ENCODE measurements at regions not wholly inside any gene's neighbourhood (a gene's known extent, or its start where the extent isn't known, plus 50 kb on each side); places are given as distances from the start of the nearest gene placed in this dataset.

GRCh38 chr18:78620326-78620725 lies 359.3 kb upstream of the SALL3 start:
- Histone ChIP-seq H3K27me3 (ENCODE audit: low read depth, low read length) (no peaks in the 10 kb centered on the region), H3K4me3 (ENCODE audit: low read length) (no peak overlapping the region), H4K20me1 (ENCODE audit: insufficient read depth, low read length) (no peaks in the 10 kb centered on the region), H3K9ac (ENCODE audit: low read length) (no peak overlapping the region), H2AFZ (ENCODE audit: low read depth, low read length) (no peak overlapping the region), H3K27ac (ENCODE audit: low read length) (no peak overlapping the region), H3K36me3 (replicated peaks; ENCODE audit: low read depth, low read length) (no peaks in the 10 kb centered on the region), H3K9me3 (ENCODE audit: insufficient read depth, low read length) (no peaks in the 10 kb centered on the region), H3K4me1 (ENCODE audit: low read length) (no peaks in the 10 kb centered on the region), H3K4me2 (ENCODE audit: low read length) (no peak overlapping the region), H3K79me2 (ENCODE audit: low read length) (no peaks in the 10 kb centered on the region)
- TF ChIP-seq EZH2phosphoT487 (IDR thresholded peaks at IDR 0.05; ENCODE audit: low read depth), result no peak
- TF ChIP-seq, protein P1, sequence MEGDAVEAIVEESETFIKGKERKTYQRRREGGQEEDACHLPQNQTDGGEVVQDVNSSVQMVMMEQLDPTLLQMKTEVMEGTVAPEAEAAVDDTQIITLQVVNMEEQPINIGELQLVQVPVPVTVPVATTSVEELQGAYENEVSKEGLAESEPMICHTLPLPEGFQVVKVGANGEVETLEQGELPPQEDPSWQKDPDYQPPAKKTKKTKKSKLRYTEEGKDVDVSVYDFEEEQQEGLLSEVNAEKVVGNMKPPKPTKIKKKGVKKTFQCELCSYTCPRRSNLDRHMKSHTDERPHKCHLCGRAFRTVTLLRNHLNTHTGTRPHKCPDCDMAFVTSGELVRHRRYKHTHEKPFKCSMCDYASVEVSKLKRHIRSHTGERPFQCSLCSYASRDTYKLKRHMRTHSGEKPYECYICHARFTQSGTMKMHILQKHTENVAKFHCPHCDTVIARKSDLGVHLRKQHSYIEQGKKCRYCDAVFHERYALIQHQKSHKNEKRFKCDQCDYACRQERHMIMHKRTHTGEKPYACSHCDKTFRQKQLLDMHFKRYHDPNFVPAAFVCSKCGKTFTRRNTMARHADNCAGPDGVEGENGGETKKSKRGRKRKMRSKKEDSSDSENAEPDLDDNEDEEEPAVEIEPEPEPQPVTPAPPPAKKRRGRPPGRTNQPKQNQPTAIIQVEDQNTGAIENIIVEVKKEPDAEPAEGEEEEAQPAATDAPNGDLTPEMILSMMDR (IDR thresholded peaks at IDR 0.05; ENCODE audit: low read depth, low read length), result no peak

DNA sequence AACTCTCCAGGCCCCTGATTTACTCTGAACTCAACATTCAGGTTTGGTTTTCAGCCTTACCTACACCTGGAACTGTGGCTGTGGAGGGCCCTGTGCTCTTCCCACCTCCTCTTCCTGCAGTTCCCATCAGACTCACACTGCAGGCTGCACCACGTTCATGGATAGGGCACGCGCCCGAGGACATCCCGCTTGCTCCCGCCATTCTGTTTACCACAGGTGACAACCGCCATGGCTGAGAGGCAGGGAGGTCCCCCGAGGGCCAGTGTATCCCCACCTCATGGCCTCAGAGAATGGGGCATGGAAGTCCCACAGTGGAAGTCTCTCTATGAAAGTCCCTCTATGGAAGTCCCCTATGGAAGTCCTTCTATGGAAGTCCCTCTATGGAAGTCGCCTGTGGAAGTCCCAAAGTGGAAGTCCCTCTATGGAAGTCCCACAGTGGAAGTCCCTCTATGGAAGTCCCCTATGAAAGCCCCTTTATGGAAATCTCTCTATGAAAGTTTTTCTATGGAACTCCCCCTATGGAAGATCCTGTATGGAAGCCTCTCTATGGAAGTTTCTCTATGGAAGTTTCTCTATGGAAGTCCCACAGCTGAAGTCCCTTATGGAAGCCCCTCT lies 358.4 kb upstream of the SALL3 start:
- H2AFZ ChIP-seq (ENCODE audit: low read depth, low read length), result no peak overlapping the region
- no peak overlapping the region for H3K4me3 ChIP-seq (ENCODE audit: low read length)
- no peak overlapping the region for H3K27ac ChIP-seq (ENCODE audit: low read length)
- H3K4me2 ChIP-seq (ENCODE audit: low read length), result no peak overlapping the region
- H3K4me1 ChIP-seq (ENCODE audit: low read length), result no peaks in the 10 kb centered on the region; the same call in 1 of the 2 replicates
- no peaks in the 10 kb centered on the region for H3K9me3 ChIP-seq (ENCODE audit: insufficient read depth, low read length)
- H3K9ac ChIP-seq (ENCODE audit: low read length), result no peak overlapping the region
- TF ChIP-seq EZH2phosphoT487 (IDR thresholded peaks at IDR 0.05; ENCODE audit: low read depth), result no peak
- TF ChIP-seq, protein P1 (IDR thresholded peaks at IDR 0.05; ENCODE audit: low read depth, low read length), result no peak
- H3K36me3 ChIP-seq (replicated peaks; ENCODE audit: low read depth, low read length), result no peaks in the 10 kb centered on the region
- H3K79me2 ChIP-seq (ENCODE audit: low read length), result no peaks in the 10 kb centered on the region
- no peaks in the 10 kb centered on the region for H4K20me1 ChIP-seq (ENCODE audit: insufficient read depth, low read length)
- H3K27me3 ChIP-seq (ENCODE audit: low read depth, low read length), result no peaks in the 10 kb centered on the region

GRCh38 chr18:78622251-78622906 lies 357.2 kb upstream of the SALL3 start:
- no peaks in the 10 kb centered on the region for H3K27me3 ChIP-seq (ENCODE audit: low read depth, low read length)
- TF ChIP-seq EZH2phosphoT487 (IDR thresholded peaks at IDR 0.05; ENCODE audit: low read depth), result no peak
- TF ChIP-seq, protein P1 (IDR thresholded peaks at IDR 0.05; ENCODE audit: low read depth, low read length), result no peak
- no peak overlapping the region for H3K9ac ChIP-seq (ENCODE audit: low read length)
- no peaks in the 10 kb centered on the region for H3K79me2 ChIP-seq (ENCODE audit: low read length)
- no peaks in the 10 kb centered on the region for H3K36me3 ChIP-seq (replicated peaks; ENCODE audit: low read depth, low read length)
- H3K4me1 ChIP-seq (ENCODE audit: low read length), result no peaks in the 10 kb centered on the region; the same call in 1 of the 2 replicates
- H3K4me3 ChIP-seq (ENCODE audit: low read length), result no peak overlapping the region
- H2AFZ ChIP-seq (ENCODE audit: low read depth, low read length), result no peak overlapping the region
- H3K27ac ChIP-seq (ENCODE audit: low read length), result no peak overlapping the region
- H4K20me1 ChIP-seq (ENCODE audit: insufficient read depth, low read length), result no peaks in the 10 kb centered on the region
- H3K9me3 ChIP-seq (ENCODE audit: insufficient read depth, low read length), result no peaks in the 10 kb centered on the region
- H3K4me2 ChIP-seq (ENCODE audit: low read length), result no peak overlapping the region

DNA sequence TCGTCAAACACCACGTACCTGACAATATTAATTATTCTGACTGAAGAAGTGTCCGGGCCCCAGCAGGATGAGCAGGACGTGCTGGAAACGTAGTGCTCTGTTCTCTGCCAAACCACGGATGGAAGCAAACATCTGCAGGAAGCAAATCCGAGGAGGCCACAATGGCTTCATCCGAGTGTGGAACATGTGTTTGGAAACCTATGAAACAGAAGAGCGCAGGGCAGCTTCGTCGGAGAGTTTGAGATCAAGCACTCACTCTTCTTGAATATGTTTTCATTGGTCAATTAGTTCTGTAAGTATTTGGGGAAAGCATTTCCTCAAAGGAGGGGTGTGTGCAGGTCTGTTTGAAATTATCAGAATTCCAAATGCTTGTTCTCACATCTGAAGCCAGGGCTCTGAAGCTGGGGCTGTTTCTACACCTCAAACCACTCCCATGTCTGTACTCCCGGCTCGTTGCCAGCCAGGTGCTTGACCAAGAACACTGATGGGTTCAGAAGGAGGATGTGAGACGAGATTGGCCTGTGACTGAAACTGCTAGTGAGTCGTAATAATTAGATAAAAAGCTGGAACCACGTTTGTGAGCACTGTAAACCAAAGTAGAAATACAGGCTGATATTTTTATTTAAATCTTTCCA lies 356.6 kb upstream of the SALL3 start:
- no peak overlapping the region for H3K9ac ChIP-seq (ENCODE audit: low read length)
- TF ChIP-seq, protein P1 (IDR thresholded peaks at IDR 0.05; ENCODE audit: low read depth, low read length), result no peak
- TF ChIP-seq EZH2phosphoT487 (IDR thresholded peaks at IDR 0.05; ENCODE audit: low read depth), result no peak
- H3K4me2 ChIP-seq (ENCODE audit: low read length), result no peak overlapping the region
- no peaks in the 10 kb centered on the region for H4K20me1 ChIP-seq (ENCODE audit: insufficient read depth, low read length)
- H2AFZ ChIP-seq (ENCODE audit: low read depth, low read length), result no peak overlapping the region
- H3K36me3 ChIP-seq (replicated peaks; ENCODE audit: low read depth, low read length), result no peaks in the 10 kb centered on the region
- no peaks in the 10 kb centered on the region; the same call in 1 of the 2 replicates for H3K4me1 ChIP-seq (ENCODE audit: low read length)
- no peaks in the 10 kb centered on the region for H3K27me3 ChIP-seq (ENCODE audit: low read depth, low read length)
- H3K4me3 ChIP-seq (ENCODE audit: low read length), result no peak overlapping the region
- no peak overlapping the region for H3K27ac ChIP-seq (ENCODE audit: low read length)
- no peaks in the 10 kb centered on the region for H3K9me3 ChIP-seq (ENCODE audit: insufficient read depth, low read length)
- H3K79me2 ChIP-seq (ENCODE audit: low read length), result no peaks in the 10 kb centered on the region
